Panc1 (cell line): ENCODE measurements at regions not wholly inside any gene's neighbourhood (a gene's known extent, or its start where the extent isn't known, plus 50 kb on each side); places are given as distances from the start of the nearest gene placed in this dataset.

Source experiments
- ATAC-seq: fragments of 200-7000 bp; cut with Tn5 transposase; 2 replicates; pipeline ENCODE4 v1.9.1; 2020; ENCODE audit warnings: mild to moderate bottlenecking, moderate library complexity
- BruUV-seq: library from RNA; stranded (reverse); fragments of 400-500 nt; replicated peaks from 2 replicates; lab custom pipeline; 2021; lab: Mats Ljungman, UMichigan
- CTCF ChIA-PET: fragments of 300-600 bp; sonication (Branson Sonifier 250); formaldehyde crosslinking; loops from one replicate; lab custom pipeline; 2022; ENCODE audit warnings: antibody characterized with exemption; lab: Charles Lee
- POLR2A ChIA-PET: fragments of 300-600 bp; sonication (Branson Sonifier 250); formaldehyde crosslinking; loops from one replicate; lab custom pipeline; 2022; ENCODE audit warnings: antibody characterized with exemption; lab: Charles Lee
- DNase-seq: peaks from one replicate; pipeline ENCODE4 v3.0.0-alpha.2; 2010; ENCODE audit warnings: low read depth, low spot score
- H3K27ac ChIP-seq: 2 replicates; pipeline ENCODE4 v1.5.1; 2011; ENCODE audit warnings: mild to moderate bottlenecking, low read length, inconsistent platforms
- H3K27me3 ChIP-seq: fragments of 200-500 bp; sonication (Bioruptor generic); 2 replicates; pipeline ENCODE4 v1.6.0; 2014; ENCODE audit warnings: low read length, inconsistent platforms; ENCODE audit not compliant: control insufficient read depth, insufficient read depth
- H3K36me3 ChIP-seq: fragments of 200-500 bp; sonication (Bioruptor generic); 2 replicates; pipeline ENCODE4 v1.5.1; 2014; ENCODE audit warnings: inconsistent platforms, mild to moderate bottlenecking, low read length, moderate library complexity; ENCODE audit not compliant: control insufficient read depth, insufficient read depth
- H3K4me1 ChIP-seq: 2 replicates; pipeline ENCODE4 v1.5.1; 2011; ENCODE audit warnings: inconsistent platforms, mild to moderate bottlenecking, low read length, moderate library complexity; ENCODE audit not compliant: control insufficient read depth, insufficient read depth
- H3K4me3 ChIP-seq, 2 experiments: 2 replicates each; pipeline ENCODE4 v1.5.1; 2011 to 2012; ENCODE audit warnings: low read depth in 2 of 2, low read length in 2 of 2, mild to moderate bottlenecking in 2 of 2, inconsistent platforms in 1 of 2, moderate library complexity in 1 of 2
- H3K9me3 ChIP-seq: fragments of 200-500 bp; sonication (Bioruptor generic); 2 replicates; pipeline ENCODE4 v1.5.1; 2014; ENCODE audit warnings: low read depth, mild to moderate bottlenecking, inconsistent platforms, low read length, moderate library complexity; ENCODE audit not compliant: control insufficient read depth, insufficient read depth
- POLR2AphosphoS5 ChIP-seq: IDR thresholded peaks from 2 replicates; pipeline ENCODE4 v1.6.1; 2012; ENCODE audit warnings: mild to moderate bottlenecking, low read depth, low read length, moderate library complexity
- SIN3A ChIP-seq: IDR thresholded peaks from 2 replicates; pipeline ENCODE4 v1.6.1; 2012; ENCODE audit warnings: low read depth, mild to moderate bottlenecking, low read length, moderate library complexity, borderline replicate concordance; ENCODE audit not compliant: insufficient read depth
- TCF7L2 ChIP-seq: IDR thresholded peaks from 2 replicates; pipeline ENCODE4 v1.6.1; 2011; ENCODE audit warnings: mild to moderate bottlenecking, low read depth, low read length, inconsistent platforms
- in situ Hi-C: cut with HindIII; loops from 2 replicates; pipeline ENCODE4 v1.10.0; 2016; ENCODE audit warnings: low sequenced_read_pairs, low pct_unique_long_range_greater_than_20kb
- intact Hi-C: fragments of 100-400 bp; cut with micrococcal nuclease; formaldehyde crosslinking; loops from one replicate; pipeline ENCODE4 v1.10.0; 2022; ENCODE audit not compliant: unreplicated experiment
- TF ChIP-seq, protein P1 (sequence below), 2 experiments: IDR thresholded peaks; 2 replicates each; pipeline ENCODE4 v1.6.1; 2011 to 2012; ENCODE audit warnings: low read depth in 2 of 2, control low read depth in 1 of 2, low read length in 1 of 2, mild to moderate bottlenecking in 1 of 2, moderate library complexity in 1 of 2; ENCODE audit not compliant: insufficient read depth in 1 of 2
- TF ChIP-seq, protein P2 (sequence below): fragments of 450-650 bp; IDR thresholded peaks from 2 replicates; pipeline ENCODE4 v1.5.1; 2017; ENCODE audit warnings: mild to moderate bottlenecking

DNA sequence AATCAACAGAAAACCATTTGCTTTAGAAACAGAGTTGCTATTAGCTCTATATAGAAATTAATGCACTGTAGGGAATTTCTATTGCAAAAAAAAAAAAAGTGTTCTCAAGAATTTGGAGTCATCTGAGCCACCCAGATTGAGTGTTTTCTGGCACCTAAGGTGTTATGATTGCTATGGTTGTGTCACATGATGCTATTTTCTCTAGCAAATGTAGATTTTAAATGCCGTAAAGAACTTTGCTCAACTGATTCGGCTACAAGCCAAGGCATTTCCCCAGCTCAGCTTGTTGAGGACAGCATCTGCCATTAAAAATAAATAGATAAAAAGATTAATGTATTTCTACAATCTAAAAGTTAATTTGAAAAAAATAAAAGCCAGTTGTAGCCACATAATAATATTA is 712.8 kb downstream of the FAT4 start:
- no peaks in the 10 kb centered on the region for H3K27me3 ChIP-seq
- TF ChIP-seq SIN3A, result no peak
- TF ChIP-seq TCF7L2, result no peak
- TF ChIP-seq, protein P1, sequence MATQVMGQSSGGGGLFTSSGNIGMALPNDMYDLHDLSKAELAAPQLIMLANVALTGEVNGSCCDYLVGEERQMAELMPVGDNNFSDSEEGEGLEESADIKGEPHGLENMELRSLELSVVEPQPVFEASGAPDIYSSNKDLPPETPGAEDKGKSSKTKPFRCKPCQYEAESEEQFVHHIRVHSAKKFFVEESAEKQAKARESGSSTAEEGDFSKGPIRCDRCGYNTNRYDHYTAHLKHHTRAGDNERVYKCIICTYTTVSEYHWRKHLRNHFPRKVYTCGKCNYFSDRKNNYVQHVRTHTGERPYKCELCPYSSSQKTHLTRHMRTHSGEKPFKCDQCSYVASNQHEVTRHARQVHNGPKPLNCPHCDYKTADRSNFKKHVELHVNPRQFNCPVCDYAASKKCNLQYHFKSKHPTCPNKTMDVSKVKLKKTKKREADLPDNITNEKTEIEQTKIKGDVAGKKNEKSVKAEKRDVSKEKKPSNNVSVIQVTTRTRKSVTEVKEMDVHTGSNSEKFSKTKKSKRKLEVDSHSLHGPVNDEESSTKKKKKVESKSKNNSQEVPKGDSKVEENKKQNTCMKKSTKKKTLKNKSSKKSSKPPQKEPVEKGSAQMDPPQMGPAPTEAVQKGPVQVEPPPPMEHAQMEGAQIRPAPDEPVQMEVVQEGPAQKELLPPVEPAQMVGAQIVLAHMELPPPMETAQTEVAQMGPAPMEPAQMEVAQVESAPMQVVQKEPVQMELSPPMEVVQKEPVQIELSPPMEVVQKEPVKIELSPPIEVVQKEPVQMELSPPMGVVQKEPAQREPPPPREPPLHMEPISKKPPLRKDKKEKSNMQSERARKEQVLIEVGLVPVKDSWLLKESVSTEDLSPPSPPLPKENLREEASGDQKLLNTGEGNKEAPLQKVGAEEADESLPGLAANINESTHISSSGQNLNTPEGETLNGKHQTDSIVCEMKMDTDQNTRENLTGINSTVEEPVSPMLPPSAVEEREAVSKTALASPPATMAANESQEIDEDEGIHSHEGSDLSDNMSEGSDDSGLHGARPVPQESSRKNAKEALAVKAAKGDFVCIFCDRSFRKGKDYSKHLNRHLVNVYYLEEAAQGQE (IDR thresholded peaks at IDR 0.05; ENCODE audit: insufficient read depth in 1 of 2, low read depth in 2 of 2, low read length in 1 of 2), result no peak
- TF ChIP-seq, protein P2, sequence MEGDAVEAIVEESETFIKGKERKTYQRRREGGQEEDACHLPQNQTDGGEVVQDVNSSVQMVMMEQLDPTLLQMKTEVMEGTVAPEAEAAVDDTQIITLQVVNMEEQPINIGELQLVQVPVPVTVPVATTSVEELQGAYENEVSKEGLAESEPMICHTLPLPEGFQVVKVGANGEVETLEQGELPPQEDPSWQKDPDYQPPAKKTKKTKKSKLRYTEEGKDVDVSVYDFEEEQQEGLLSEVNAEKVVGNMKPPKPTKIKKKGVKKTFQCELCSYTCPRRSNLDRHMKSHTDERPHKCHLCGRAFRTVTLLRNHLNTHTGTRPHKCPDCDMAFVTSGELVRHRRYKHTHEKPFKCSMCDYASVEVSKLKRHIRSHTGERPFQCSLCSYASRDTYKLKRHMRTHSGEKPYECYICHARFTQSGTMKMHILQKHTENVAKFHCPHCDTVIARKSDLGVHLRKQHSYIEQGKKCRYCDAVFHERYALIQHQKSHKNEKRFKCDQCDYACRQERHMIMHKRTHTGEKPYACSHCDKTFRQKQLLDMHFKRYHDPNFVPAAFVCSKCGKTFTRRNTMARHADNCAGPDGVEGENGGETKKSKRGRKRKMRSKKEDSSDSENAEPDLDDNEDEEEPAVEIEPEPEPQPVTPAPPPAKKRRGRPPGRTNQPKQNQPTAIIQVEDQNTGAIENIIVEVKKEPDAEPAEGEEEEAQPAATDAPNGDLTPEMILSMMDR, result no peak
- no peak for TF ChIP-seq POLR2AphosphoS5
- intact Hi-C loops, result no loop called here
- H3K4me1 ChIP-seq, result no peaks in the 10 kb centered on the region
- no peak overlapping the region for H3K4me3 ChIP-seq
- BruUV-seq, result no TSS peak
- H3K27ac ChIP-seq, result no peak overlapping the region
- DNase-seq (no peak), ATAC-seq (no peak)
- no peaks in the 10 kb centered on the region for H3K9me3 ChIP-seq
- ChIA-PET CTCF (no interaction called here), POLR2A (no interaction called here)
- no peaks in the 10 kb centered on the region for H3K36me3 ChIP-seq
- in situ Hi-C loops, result no loop called here

DNA sequence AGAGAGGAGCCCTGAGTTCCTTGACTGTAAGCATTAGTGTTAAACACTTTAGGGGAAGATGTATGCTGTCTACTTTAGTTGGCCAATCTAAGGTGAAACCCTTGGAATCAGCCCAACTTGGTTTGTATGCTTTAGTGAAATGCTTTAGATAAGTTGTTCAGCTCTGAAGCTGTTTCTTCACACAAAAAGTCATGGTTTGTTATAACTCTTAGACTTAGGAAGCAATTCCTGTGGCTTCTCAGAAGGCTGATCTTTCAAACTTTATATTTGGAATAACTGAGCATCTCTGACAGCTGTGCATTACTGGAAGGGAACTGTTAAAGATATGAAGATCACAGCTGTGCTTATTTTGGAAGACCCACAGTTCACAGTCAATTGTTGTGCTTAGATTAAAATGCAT is 714.1 kb downstream of the FAT4 start:
- H3K27ac ChIP-seq, result no peak overlapping the region
- DNase-seq (no peak), ATAC-seq (no peak)
- no peaks in the 10 kb centered on the region for H3K27me3 ChIP-seq
- no peak overlapping the region for H3K4me3 ChIP-seq
- POLR2A ChIA-PET, result no interaction called here
- BruUV-seq, result no TSS peak
- no peaks in the 10 kb centered on the region for H3K9me3 ChIP-seq
- no peaks in the 10 kb centered on the region for H3K36me3 ChIP-seq
- no peaks in the 10 kb centered on the region for H3K4me1 ChIP-seq
- CTCF ChIA-PET, result no interaction called here
- intact Hi-C loops, result no loop called here
- TF ChIP-seq, protein P2, result no peak
- TF ChIP-seq, protein P1 (IDR thresholded peaks at IDR 0.05; ENCODE audit: insufficient read depth in 1 of 2, low read depth in 2 of 2, low read length in 1 of 2), result no peak
- in situ Hi-C loops, result no loop called here
